Astrocyte of the cerebellum (primary cell): ENCODE measurements at regions not wholly inside any gene's neighbourhood (a gene's known extent, or its start where the extent isn't known, plus 50 kb on each side); places are given as distances from the start of the nearest gene placed in this dataset.

Source experiments
- DNase-seq: peaks from one replicate; pipeline ENCODE4 v3.0.0-alpha.2; 2011; ENCODE audit warnings: low read depth
- H3K4me3 ChIP-seq: 2 replicates; pipeline ENCODE4 v1.5.1; 2011; ENCODE audit warnings: mild to moderate bottlenecking, low read depth, low read length, moderate library complexity
- in situ Hi-C: cut with HindIII; loops from 2 replicates; pipeline ENCODE4 v1.10.0; 2017; ENCODE audit warnings: low sequenced_read_pairs
- TF ChIP-seq, protein P1 (sequence below): IDR thresholded peaks from 2 replicates; pipeline ENCODE4 v1.5.1; 2012; ENCODE audit warnings: low read length, low read depth, moderate library complexity, mild to moderate bottlenecking; ENCODE audit errors: missing control alignments

DNA sequence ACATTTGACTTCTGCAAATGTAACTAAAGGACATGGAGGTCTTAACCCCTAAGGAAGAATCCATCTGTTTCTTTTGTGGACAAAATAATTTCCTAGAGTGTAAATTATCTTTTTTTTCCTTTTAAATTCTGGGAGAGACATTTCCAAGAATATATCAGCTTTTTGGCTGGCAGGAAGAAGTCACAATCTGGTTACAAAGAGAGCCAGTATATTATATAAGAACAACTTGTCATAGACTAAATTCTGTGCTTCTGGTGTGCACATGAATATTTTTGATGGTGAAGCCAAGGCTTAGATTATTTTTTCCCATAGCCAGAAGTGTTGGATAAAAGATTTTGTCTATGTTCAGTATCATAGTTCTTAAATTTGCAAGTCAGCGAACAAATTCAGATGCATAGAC is 500.6 kb downstream of the XIRP2 start:
- DNase-seq, result no peak
- in situ Hi-C loops, result no loop called here

DNA sequence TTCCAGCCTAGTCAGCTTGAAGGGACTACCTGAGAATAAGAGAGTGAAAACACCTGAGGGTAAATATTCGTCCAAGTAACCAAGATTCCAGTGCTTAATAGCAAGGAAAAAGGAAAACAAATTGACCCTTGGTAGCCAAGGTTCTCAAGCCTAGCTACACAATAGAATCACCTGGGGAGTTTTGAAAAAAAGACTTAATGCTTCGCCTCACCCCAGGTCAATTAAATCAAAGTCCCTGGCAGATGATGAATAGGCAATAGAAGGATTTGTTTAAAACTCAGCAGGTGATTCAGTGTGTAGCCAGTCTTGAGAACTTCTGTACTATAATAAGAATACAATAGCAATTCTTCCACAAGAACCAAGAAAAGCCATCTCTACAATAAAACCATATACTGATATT is 500.2 kb downstream of the XIRP2 start:
- in situ Hi-C loops, result no loop called here

More for the DNA sequence above, 500.6 kb downstream of the XIRP2 start:
- TF ChIP-seq, protein P1, sequence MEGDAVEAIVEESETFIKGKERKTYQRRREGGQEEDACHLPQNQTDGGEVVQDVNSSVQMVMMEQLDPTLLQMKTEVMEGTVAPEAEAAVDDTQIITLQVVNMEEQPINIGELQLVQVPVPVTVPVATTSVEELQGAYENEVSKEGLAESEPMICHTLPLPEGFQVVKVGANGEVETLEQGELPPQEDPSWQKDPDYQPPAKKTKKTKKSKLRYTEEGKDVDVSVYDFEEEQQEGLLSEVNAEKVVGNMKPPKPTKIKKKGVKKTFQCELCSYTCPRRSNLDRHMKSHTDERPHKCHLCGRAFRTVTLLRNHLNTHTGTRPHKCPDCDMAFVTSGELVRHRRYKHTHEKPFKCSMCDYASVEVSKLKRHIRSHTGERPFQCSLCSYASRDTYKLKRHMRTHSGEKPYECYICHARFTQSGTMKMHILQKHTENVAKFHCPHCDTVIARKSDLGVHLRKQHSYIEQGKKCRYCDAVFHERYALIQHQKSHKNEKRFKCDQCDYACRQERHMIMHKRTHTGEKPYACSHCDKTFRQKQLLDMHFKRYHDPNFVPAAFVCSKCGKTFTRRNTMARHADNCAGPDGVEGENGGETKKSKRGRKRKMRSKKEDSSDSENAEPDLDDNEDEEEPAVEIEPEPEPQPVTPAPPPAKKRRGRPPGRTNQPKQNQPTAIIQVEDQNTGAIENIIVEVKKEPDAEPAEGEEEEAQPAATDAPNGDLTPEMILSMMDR, result no peak
- no peak overlapping the region for H3K4me3 ChIP-seq

GRCh38 chr2:167386694-167387093 is 498.4 kb downstream of the XIRP2 start:
- TF ChIP-seq, protein P1, result no peak
- no peak for DNase-seq
- no peak overlapping the region for H3K4me3 ChIP-seq
- in situ Hi-C loops, result no loop called here

More for the DNA sequence above, 500.2 kb downstream of the XIRP2 start:
- no peak overlapping the region for H3K4me3 ChIP-seq
- TF ChIP-seq, protein P1, result no peak
- DNase-seq, result no peak

GRCh38 chr2:167383610-167384194 is 495.4 kb downstream of the XIRP2 start:
- TF ChIP-seq, protein P1, result no peak
- H3K4me3 ChIP-seq, result no peak overlapping the region
- no peak for DNase-seq
- in situ Hi-C loops, result no loop called here

DNA sequence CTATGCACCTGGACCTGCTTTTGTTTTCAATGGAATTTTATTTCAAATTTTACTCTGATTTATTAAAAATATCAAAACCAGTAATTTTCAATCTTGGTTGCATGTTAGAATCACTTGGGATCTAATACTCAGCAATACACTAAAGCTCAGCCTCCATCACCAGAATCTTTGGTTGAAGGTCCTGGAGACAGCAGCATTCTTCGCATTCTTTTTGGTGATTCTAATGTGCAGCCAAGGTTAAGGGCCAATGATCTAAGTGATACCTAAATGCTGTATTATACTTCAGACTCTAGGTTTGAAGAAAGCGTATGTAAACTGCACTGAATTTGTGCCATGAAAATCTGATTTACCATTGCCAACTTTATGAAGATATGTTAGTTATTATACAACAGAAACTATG is 493.1 kb downstream of the XIRP2 start:
- no peak overlapping the region for H3K4me3 ChIP-seq
- in situ Hi-C loops, result no loop called here
- TF ChIP-seq, protein P1, result no peak
- DNase-seq, result no peak

GRCh38 chr2:167380555-167380954 is 492.3 kb downstream of the XIRP2 start:
- in situ Hi-C loops, result no loop called here
- no peak for DNase-seq
- TF ChIP-seq, protein P1, result no peak
- H3K4me3 ChIP-seq, result no peak overlapping the region
